Right ventricle myocardium superior (tissue), 1 donor: ENCODE measurements at regions not wholly inside any gene's neighbourhood (a gene's known extent, or its start where the extent isn't known, plus 50 kb on each side); places are given as distances from the start of the nearest gene placed in this dataset.
A peak's percentile ranks its signal among the peaks of the same experiment; 100 is the strongest.

Experiments
- ATAC-seq: fragments of 200-7000 bp; cut with Tn5 transposase; one replicate; pipeline ENCODE4 v1.9.1; 2020; ENCODE audit warnings: mild to moderate bottlenecking; ENCODE audit not compliant: poor library complexity
- DNase-seq: peaks from one replicate; pipeline ENCODE4 v3.0.0-alpha.2; 2020
- intact Hi-C: fragments of 100-400 bp; cut with DNase I; formaldehyde crosslinking; loops from one replicate; pipeline ENCODE4 v1.11.2; 2022
- donor health status: DM: no; HTN: yes; CAD: no; lungs with severe emphysema.

DNA sequence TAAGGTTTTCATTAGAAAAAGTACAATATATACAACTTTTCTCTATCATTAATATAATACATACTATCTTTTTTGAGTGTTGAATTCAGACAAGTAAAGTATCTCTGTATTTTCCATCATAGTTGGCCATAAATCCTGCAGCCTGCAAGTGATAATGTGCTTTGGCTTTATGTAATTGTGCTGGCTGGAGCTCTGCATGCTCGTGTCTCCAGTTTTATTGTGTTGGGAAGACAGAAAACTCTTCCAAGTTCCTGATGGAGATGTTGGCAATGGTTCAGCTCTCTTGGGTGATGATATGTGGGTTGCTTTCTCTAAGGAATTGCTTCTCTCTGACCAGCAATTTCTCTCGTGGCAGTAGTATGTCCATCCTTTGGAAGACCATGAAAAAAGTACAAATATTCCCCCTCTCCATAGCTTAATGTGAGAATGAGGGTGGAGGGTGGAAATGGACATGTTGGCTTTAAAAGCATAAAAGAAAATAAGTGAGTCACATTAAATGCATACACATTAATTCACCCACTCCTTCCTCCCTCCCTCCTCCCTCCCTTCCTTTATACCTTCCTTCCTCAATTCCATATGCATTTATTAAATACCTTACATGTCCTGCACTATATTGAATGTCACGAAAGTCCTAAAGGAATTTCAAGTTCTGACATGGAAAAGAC is 344.2 kb downstream of the MTX2 start:
- intact Hi-C loops: no loop called here
- no peak for DNase-seq
- peak; percentile 67 for ATAC-seq

DNA sequence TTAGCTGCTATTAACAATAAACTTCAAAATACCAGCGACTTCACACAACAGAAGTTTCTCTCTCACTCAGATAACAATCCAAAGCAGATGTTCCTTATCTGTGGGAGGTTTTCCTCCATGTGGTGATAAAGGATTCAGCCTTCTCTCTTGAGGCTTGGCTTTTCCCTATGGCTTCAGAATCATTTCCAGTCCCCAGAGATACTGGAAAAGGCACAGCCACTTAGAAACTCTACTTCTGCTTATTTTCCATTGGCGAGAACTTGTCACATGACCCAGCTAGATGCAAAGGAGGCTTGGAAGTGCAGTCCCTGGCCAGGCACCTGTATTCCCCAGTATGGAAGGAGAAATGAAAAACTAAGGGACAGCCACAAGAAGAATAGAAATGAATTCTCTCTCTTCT is 344.8 kb downstream of the MTX2 start:
- intact Hi-C loops: no loop called here
- no peak for DNase-seq
- no peak for ATAC-seq

DNA sequence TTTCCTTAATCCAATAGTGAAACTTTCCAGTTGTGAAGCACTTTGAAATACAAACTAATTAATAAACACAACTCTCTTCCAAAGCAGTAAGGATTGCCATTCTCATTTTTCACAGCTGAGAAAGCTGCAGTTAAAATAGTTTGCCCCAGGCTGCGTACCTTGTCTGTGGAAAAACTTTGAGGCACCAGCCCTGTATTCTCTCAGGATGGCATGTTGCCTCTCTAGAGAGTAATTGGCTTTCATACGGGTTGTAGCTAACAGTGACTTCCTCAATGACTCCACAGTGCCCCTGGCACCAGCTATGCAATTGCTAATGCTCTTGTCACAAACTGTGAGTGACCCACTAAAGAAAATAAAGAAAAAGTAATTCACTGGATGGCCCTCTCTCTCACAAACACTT is 345.7 kb downstream of the MTX2 start:
- intact Hi-C loops: no loop called here
- ATAC-seq (peak; percentile 27), DNase-seq (no peak)

DNA sequence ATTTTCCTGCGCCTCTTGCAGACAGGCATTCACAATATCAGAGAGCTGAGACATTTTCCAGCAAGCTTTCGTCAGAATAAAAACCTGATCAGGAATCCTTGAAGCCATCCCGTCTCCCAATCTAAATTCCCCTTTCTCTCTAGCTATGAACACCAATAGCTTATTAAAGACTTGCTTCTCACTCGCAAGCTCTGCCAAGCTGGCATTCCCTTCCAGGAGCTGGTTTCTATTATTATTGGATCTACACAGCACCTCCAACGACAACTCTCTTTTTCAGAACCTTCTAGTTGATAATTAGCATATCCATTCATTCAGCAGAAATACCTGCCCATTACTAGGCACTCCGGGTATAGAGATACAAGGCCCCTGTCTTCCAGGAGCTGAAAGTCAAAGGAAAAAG is 350.3 kb downstream of the MTX2 start:
- intact Hi-C loops: no loop called here
- peak; percentile 86 for ATAC-seq
- DNase-seq: no peak

DNA sequence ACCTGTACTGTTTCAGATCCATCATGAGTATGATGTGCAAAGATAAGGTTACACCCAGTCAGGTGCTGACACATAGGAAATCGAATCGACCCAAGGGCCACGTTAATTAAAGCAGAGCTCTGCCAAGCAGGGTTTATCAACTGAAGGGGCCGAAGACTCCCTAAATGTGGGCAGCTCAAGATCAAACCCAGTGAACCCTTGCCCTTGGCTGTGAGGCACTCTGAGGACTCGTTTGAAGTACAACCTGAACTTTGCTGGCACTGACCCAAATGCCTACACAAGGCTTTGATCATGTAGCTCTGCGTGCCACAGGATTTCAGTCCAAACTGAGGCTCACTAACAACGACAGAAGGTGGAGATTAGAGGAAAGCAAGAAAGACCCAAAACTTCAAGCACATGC is 352.1 kb downstream of the MTX2 start:
- intact Hi-C loops: no loop called here
- no peak for ATAC-seq
- no peak for DNase-seq

DNA sequence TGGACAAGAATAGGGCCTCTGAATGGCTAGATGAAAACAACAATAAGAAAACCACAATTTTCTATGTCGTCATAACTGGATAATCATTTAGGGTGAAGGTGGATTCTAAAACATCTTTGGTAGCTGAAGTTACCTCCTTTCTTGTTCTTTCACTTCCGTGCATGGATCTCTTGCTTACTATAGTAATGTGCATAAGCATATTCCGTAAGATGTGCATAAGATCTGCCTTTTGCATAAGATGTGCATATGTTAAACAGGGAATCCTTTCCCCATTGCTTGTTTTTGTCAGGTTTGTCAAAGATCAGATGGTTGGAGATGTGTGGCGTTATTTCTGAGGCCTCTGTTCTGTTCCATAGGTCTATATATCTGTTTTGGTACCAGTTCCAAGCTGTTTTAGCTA is 353.6 kb downstream of the MTX2 start:
- ATAC-seq (no peak), DNase-seq (no peak)
- intact Hi-C loops: no loop called here

DNA sequence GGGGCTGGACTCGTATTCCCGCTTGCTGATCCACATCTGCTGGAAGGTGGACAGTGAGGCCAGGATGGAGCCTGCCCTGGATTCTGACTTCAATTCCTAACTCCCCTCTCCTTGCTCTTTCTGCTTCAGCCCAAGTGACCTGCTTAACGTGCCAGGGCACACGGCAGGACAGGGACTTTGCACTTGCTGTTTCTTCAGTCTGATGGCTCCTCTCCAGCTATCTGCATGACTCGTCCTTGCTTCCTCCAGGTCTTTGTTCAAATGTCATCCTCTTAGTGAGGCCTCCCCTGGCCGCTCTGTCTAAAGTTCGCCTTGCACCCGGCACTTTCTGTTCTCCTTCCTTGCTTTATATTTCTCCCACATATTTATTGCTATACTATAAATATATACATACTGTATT is 357.6 kb downstream of the MTX2 start:
- intact Hi-C loops: no loop called here
- ATAC-seq (no peak), DNase-seq (no peak)

DNA sequence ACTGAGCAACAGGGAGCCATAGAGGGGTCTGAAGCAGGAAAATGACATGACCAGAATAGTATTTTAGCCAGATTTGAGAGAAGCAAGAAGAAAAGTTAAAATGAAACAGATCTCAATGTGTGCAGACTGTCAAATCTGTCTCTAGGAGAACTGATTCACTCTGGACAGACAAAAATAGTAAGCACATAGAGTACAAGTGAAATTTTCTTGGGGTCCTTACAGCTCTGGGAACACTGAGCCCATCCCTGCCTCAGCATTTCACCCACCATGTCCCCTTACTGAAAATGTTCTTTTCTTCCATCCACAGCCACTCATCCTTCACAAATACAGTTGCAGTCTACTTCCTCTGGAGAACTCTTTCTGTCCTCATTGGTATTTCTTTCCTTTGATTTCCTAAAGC is 359.2 kb downstream of the MTX2 start:
- ATAC-seq (peak; percentile 62), DNase-seq (no peak)
- intact Hi-C loops: no loop called here

DNA sequence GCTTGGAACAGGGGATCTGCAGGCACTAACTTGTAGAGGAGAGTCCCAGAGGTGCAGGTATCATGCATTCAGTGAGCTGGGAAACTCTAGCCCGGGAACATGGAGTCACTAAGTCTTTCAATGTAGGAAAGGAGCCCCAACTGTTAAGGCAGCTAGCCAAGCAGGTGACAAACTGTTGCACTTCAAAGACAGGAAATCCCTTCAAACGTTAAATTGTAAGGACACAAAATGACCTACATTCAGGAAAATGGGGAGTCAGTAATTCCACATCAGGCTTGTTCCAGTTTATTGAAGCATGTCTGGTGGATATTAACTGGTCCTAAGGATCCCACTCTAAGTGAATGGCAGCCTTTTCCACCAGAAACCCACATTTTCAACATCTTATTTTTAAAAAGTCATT is 364.5 kb downstream of the MTX2 start:
- intact Hi-C loops: no loop called here
- DNase-seq (no peak), ATAC-seq (no peak)

DNA sequence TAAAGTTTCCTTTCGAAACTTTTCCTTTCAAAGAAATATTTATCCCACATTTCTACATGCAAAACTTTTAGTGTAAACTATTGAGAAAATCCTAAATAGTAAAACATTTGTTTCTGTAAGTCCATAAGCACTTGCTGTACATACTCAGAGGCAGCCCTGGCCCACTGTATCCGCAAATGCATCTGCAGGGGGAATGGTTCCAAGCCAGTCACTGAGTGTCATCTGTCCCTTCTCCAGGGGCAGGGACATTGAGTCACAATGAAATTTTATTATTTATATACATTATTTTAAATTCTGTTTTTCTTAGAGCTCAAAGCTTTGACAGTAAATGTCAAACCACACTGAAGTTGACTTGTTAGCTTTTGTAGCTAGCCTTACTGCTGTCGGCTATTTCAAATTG is 367.2 kb downstream of the MTX2 start:
- intact Hi-C loops: loop anchor here (5.0 kb wide), 1 partner anchor 79 kb away; no protein-coding TSS in a partner anchor
- DNase-seq (no peak), ATAC-seq (no peak)

DNA sequence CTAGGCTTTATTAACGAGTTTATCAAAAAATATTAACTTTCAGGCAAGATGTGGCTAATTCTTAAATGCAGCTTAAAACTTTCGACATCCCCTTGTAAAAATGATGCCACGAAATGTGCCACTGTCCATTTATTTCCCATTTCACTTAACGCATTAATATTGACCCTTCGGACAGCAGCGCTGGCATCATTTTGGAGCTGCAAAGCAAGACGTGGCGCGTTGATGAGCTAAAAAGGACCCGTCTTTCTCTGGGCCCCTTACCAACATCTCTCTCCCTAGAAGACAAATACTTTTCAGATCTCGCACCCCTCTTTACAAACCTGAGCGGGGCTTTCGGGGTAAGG is 367.9 kb downstream of the MTX2 start:
- intact Hi-C loops: loop anchor here (5.0 kb wide), 1 partner anchor 80 kb away; no protein-coding TSS in a partner anchor

DNA sequence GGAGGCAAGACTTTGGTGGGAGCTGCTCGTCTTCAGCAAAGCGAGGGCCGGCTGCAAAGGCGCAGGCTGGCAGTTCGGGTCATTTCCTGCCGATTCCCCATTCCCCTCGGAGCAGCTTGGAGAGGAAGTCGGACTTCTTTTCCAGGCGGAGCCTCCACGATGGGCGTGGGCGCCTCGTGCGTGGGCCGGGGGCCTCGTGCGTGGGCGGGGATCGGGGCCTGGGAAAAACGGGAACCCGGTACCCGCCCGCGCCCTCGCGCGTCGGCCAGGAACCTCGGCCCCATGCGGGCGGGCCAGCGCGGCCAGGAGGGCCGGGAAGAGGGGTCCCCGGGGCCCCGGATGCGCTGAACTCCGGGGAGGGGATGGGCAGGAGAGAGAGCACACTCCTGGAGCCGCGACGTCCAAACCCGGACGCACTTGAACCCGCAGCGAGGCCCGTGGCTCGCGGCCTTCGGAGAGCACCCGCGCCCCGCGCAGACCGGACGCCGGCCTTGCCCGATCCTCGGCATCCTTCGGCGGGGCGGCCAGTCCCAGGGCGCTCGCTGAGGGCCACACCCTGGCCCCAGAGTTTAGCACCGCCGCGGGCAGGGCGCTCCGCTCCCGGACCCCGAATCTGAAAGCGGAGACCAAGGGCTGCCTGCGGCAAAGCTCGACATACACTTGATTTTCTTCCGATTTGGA is 368.4 kb downstream of the MTX2 start:
- intact Hi-C loops: loop anchor here (2.0 to 5.0 kb wide), 2 partner anchors 80 to 497 kb away; no protein-coding TSS in a partner anchor
- ATAC-seq (peak; percentile 72), DNase-seq (peak; percentile 59)

More for the DNA sequence above, 367.9 kb downstream of the MTX2 start:
- DNase-seq (no peak), ATAC-seq (no peak)

DNA sequence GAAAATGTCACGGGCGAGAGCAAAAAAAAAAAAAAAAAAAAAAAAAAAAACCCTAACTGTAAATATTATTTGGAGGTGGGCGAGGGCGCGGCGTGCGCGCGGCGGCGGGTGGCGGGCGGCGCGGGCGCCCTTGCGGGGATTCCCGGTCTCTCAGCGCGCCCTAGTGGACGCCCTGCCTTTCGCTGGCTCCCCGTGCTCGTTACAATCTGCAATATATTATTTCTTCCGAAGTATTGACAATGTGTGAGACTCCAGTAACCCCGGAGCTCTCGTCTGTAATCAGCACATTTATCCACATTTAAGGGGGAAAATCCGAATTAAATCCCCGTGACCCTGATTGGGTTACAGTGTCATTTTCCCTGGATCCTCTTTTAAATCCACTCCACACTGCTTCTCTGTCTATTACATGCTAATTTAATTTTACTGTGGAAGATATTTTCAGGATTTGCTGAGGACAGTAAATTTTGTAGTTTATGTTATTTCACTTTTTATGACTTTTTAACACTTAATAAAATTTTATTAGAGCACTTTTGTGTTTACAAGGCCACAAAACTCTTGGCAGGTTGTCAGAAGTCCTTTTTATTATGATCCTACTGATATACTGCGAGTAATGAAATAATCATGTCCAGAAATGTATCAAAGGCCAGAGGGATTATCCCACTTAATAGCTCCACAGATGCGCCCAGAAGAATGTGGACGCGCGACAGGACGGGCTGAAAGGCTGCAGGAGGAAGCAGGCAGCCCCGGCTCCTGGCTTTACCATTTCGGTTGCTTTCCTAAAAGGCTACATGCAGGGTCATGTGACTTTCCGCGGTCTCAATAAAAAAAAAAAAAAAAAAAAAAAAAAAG is 369.1 kb downstream of the MTX2 start:
- intact Hi-C loops: loop anchor here (2.0 to 5.0 kb wide), 2 partner anchors 81 to 498 kb away; no protein-coding TSS in a partner anchor
- DNase-seq (peak; percentile 76), ATAC-seq (peak; percentile 98)

DNA sequence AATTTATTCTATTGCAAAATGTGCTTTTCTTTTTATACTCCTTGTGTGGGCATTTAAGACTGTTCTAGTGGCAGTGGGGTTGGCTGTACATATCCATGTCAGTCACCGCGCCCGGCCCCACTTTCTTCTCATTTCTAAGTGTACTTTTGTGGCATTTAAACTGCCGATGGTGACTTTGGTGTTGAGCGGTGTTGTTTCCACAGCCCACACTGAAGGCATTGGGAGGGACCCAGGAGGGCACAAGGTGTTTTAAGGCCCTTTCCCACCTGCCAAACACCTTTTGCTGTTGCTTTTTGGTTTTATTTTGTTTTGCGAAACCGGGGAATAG is 369.7 kb downstream of the MTX2 start:
- intact Hi-C loops: loop anchor here (2.0 to 5.0 kb wide), 2 partner anchors 82 to 498 kb away; no protein-coding TSS in a partner anchor
- DNase-seq: no peak
- ATAC-seq: no peak

DNA sequence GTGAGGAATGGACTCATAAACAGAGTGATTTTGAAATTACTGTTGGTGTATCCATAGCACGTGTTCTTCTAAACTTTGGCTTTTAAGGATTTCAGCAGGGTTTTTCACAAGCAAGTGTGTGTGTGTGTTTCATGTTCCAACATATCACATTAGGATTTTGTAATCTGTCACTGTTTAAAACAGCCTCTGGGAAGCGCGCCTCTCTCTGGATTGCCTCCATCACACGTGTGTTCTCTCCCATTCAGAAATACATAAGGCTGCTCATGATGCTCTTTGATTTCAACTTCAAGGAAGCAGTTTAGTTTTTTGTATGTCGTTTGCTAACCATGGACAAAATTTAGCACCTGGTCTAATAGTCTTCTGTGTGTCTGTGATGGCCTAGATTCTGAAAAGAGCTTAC is 370.4 kb downstream of the MTX2 start:
- intact Hi-C loops: loop anchor here (2.0 to 5.0 kb wide), 3 partner anchors 82 to 499 kb away; no protein-coding TSS in a partner anchor
- DNase-seq: no peak
- ATAC-seq: no peak

DNA sequence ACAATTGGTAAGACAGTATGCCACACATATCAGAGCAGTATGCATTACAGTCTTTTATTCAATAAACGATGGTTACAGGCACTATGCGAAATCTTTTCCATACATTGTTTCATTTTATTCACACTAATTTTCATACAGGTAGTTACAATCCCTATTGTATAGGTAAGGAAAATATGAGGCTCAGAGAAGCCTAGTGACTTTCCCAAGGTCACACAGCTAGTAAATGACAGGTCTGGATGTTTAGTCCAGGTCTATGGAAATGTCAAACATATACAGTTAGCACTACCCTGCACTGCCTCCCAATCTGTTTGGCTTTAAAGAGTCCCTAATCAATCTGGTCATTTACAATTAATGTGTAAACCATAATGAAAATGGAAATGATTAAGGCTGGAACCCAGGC is 372.2 kb downstream of the MTX2 start:
- ATAC-seq (no peak), DNase-seq (no peak)
- intact Hi-C loops: loop anchor here (5.0 kb wide), 1 partner anchor 184 kb away; no protein-coding TSS in a partner anchor

DNA sequence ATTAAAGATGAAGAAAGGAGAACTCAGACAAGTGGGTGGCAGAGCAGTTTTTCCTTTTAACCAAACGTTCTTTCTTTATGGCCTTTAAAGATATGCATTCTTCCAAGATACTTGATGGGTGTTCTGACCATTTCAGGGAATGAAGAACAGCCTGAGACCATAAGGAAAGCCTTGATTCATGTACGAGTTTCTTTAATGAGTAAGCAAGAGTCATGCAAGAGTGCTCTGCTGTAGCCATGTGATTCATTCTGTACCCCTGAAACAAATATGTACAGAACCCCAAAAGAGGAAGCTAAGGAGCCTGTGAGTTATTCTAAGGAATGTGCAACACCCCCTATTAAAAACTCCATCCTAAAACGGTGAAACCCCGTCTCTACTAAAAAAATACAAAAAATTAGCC is 372.8 kb downstream of the MTX2 start:
- intact Hi-C loops: loop anchor here (5.0 kb wide), 1 partner anchor 185 kb away; no protein-coding TSS in a partner anchor
- DNase-seq: no peak
- ATAC-seq: no peak

DNA sequence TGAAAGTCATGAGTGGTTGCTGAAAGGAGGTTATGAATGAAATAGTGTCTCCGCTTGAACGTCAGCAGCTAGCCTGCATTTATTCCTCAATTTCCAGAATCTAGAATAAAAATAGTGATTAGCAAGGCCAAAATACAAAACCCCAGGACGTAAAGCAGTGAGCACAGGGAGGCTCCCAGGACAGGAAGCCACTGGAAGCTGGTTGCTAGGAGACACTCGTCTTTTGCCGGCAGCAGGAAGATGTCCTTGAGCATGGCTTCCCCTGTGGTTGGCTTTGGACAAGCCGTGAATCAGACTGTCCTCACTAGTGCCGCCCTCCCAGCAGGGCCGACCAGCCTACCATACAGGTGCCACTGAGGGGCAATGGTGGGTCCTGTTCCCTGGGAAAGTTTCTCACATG is 374.4 kb downstream of the MTX2 start:
- intact Hi-C loops: loop anchor here (5.0 kb wide), 1 partner anchor 186 kb away; no protein-coding TSS in a partner anchor
- no peak for ATAC-seq

DNA sequence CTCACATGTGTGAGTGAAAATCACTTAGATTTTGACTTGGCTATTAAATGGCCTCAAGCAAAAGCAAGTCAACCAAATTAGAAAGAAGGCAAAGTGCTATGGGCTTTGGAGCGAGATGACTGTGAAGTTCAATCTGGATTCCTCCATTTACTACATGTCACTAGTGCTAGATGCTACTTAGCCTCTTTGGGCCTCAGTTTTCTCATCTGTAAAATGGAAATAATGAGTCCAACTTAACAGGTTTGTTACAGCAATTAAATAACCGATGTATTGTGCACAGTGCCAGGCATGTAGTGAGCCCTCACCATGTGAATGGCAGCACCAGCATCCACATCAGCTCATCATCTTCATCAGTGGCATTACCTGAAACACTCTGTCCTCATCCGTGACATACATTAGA is 376.3 kb downstream of the MTX2 start:
- DNase-seq (no peak), ATAC-seq (no peak)
- intact Hi-C loops: no loop called here

More for the DNA sequence above, 374.4 kb downstream of the MTX2 start:
- no peak for DNase-seq
